Type B pancreatic cell (in vitro differentiated cells): ENCODE measurements at regions not wholly inside any gene's neighbourhood (a gene's known extent, or its start where the extent isn't known, plus 50 kb on each side); places are given as distances from the start of the nearest gene placed in this dataset.

ENCODE experiments used
- DNase-seq: peaks from one replicate; pipeline ENCODE4 v3.0.0; 2021; ENCODE audit warnings: mixed read lengths; ENCODE audit not compliant: unreplicated experiment; ENCODE audit errors: extremely low spot score
- H3K27ac Mint-ChIP-seq: 2 replicates; pipeline ENCODE4 v1.8.0; 2021; ENCODE audit warnings: mild to moderate bottlenecking, mixed read lengths
- H3K27me3 Mint-ChIP-seq: 2 replicates; pipeline ENCODE4 v1.8.0; 2021; ENCODE audit warnings: mixed read lengths
- H3K36me3 Mint-ChIP-seq: 2 replicates; pipeline ENCODE4 v1.8.0; 2021; ENCODE audit warnings: mixed read lengths
- H3K4me1 Mint-ChIP-seq: one replicate; pipeline ENCODE4 v1.8.0; 2021; ENCODE audit warnings: mixed read lengths; ENCODE audit not compliant: unreplicated experiment
- H3K4me3 Mint-ChIP-seq: 2 replicates; pipeline ENCODE4 v1.8.0; 2021; ENCODE audit warnings: mild to moderate bottlenecking, mixed read lengths
- H3K9me3 Mint-ChIP-seq: 2 replicates; pipeline ENCODE4 v1.8.0; 2021; ENCODE audit warnings: mixed read lengths
- CTCF ChIP-seq: fragments of 200-600 bp; sonication (generic); conservative IDR thresholded peaks from 2 replicates; pipeline ENCODE4 v1.5.0; 2021; ENCODE audit warnings: antibody characterized with exemption, mild to moderate bottlenecking

GRCh38 chr2:157971702-157972101 is 95.6 kb upstream of the ACVR1 start:
- Mint-ChIP-seq H3K27me3 (peaks cover 3% of the 10 kb centered on the region), H3K4me3 (no peak overlapping the region), H3K36me3 (no peaks in the 10 kb centered on the region), H3K4me1 (no peaks in the 10 kb centered on the region), H3K27ac (no peak overlapping the region), H3K9me3 (peaks cover 8% of the 10 kb centered on the region)
- DNase-seq, result no peak
- no peak for TF ChIP-seq CTCF

GRCh38 chr2:157967856-157968255 is 91.7 kb upstream of the ACVR1 start:
- Mint-ChIP-seq H3K27me3 (peaks cover 3% of the 10 kb centered on the region), H3K9me3 (peaks cover 17% of the 10 kb centered on the region), H3K27ac (no peak overlapping the region), H3K4me3 (no peak overlapping the region), H3K4me1 (no peaks in the 10 kb centered on the region), H3K36me3 (no peaks in the 10 kb centered on the region)
- no peak for TF ChIP-seq CTCF
- DNase-seq, result no peak

- TF ChIP-seq CTCF, result no peak
- H3K27me3 Mint-ChIP-seq, result no peaks in the 10 kb centered on the region
- H3K36me3 Mint-ChIP-seq, result no peaks in the 10 kb centered on the region
- H3K4me3 Mint-ChIP-seq, result no peak overlapping the region
- no peak for DNase-seq
- H3K4me1 Mint-ChIP-seq, result no peaks in the 10 kb centered on the region
- H3K9me3 Mint-ChIP-seq, result peaks cover 10% of the 10 kb centered on the region
- H3K27ac Mint-ChIP-seq, result no peak overlapping the region
Measured at GRCh38 chr2:157959249-157959648, 83.1 kb upstream of the ACVR1 start.

GRCh38 chr2:157957596-157957995 is 81.5 kb upstream of the ACVR1 start:
- H3K9me3 Mint-ChIP-seq, result peaks cover 10% of the 10 kb centered on the region
- H3K4me3 Mint-ChIP-seq, result no peak overlapping the region
- DNase-seq, result no peak
- no peak overlapping the region for H3K27ac Mint-ChIP-seq
- H3K36me3 Mint-ChIP-seq, result no peaks in the 10 kb centered on the region
- TF ChIP-seq CTCF, result no peak
- no peaks in the 10 kb centered on the region for H3K4me1 Mint-ChIP-seq
- H3K27me3 Mint-ChIP-seq, result no peaks in the 10 kb centered on the region

GRCh38 chr2:157952558-157952957 is 76.4 kb upstream of the ACVR1 start:
- H3K9me3 Mint-ChIP-seq, result peaks cover 4% of the 10 kb centered on the region
- no peak for TF ChIP-seq CTCF
- DNase-seq, result no peak
- no peaks in the 10 kb centered on the region for H3K27me3 Mint-ChIP-seq
- no peak overlapping the region for H3K27ac Mint-ChIP-seq
- no peaks in the 10 kb centered on the region for H3K36me3 Mint-ChIP-seq
- H3K4me3 Mint-ChIP-seq, result no peak overlapping the region
- no peaks in the 10 kb centered on the region for H3K4me1 Mint-ChIP-seq

GRCh38 chr2:157948856-157949255 is 72.7 kb upstream of the ACVR1 start:
- H3K4me3 Mint-ChIP-seq, result no peak overlapping the region
- no peaks in the 10 kb centered on the region for H3K36me3 Mint-ChIP-seq
- no peak overlapping the region for H3K27ac Mint-ChIP-seq
- no peak for DNase-seq
- H3K9me3 Mint-ChIP-seq, result no peaks in the 10 kb centered on the region
- no peak for TF ChIP-seq CTCF
- H3K27me3 Mint-ChIP-seq, result no peaks in the 10 kb centered on the region
- H3K4me1 Mint-ChIP-seq, result no peaks in the 10 kb centered on the region
